HT-29 (cell line): ENCODE measurements at regions not wholly inside any gene's neighbourhood (a gene's known extent, or its start where the extent isn't known, plus 50 kb on each side); places are given as distances from the start of the nearest gene placed in this dataset.
"Not testable (repeated sequence)": the region's sequence is repeated elsewhere in the genome, so short reads cannot be mapped to it uniquely, and the experiment has no call there.

ENCODE experiments used
- DNase-seq: peaks from one replicate; pipeline ENCODE4 v3.0.0-alpha.2; 2015; ENCODE audit warnings: low spot score

GRCh38 chr2:87348556-87348955, 326.9 kb upstream of the PLGLB1 start:
- not testable (repeated sequence) for DNase-seq

- DNase-seq = not testable (repeated sequence)
Measured at GRCh38 chr2:87349006-87349405, 327.4 kb upstream of the PLGLB1 start.

- DNase-seq = not testable (repeated sequence)
Measured at GRCh38 chr2:87352178-87352934, 330.7 kb upstream of the PLGLB1 start.

- DNase-seq = not testable (repeated sequence)
Measured at GRCh38 chr2:87353408-87353807, 331.8 kb upstream of the PLGLB1 start.

GRCh38 chr2:87354102-87354501, 332.5 kb upstream of the PLGLB1 start:
- not testable (repeated sequence) for DNase-seq

- DNase-seq = not testable (repeated sequence)
Measured at GRCh38 chr2:87360250-87360649, 338.6 kb upstream of the PLGLB1 start.

GRCh38 chr2:87360927-87361326, 339.3 kb upstream of the PLGLB1 start:
- not testable (repeated sequence) for DNase-seq

- DNase-seq = not testable (repeated sequence)
Measured at GRCh38 chr2:87361805-87362204, 340.2 kb upstream of the PLGLB1 start.

- not testable (repeated sequence) for DNase-seq
Measured at GRCh38 chr2:87364379-87364778, 342.7 kb upstream of the PLGLB1 start.

GRCh38 chr2:87365038-87365437, 343.4 kb upstream of the PLGLB1 start:
- not testable (repeated sequence) for DNase-seq

GRCh38 chr2:87386063-87386560, 361.8 kb upstream of the PLGLB2 start:
- DNase-seq = not testable (repeated sequence)

GRCh38 chr2:87395784-87396183, 352.1 kb upstream of the PLGLB2 start:
- not testable (repeated sequence) for DNase-seq

- DNase-seq = not testable (repeated sequence)
Measured at GRCh38 chr2:87396551-87397265, 351.2 kb upstream of the PLGLB2 start.

- DNase-seq = not testable (repeated sequence)
Measured at GRCh38 chr2:87397276-87398065, 350.4 kb upstream of the PLGLB2 start.

GRCh38 chr2:87398567-87399305, 349.2 kb upstream of the PLGLB2 start:
- DNase-seq = not testable (repeated sequence)

- no peak for DNase-seq
Measured at GRCh38 chr2:87401726-87402345, 346.1 kb upstream of the PLGLB2 start.

GRCh38 chr2:87403893-87404175, 344.1 kb upstream of the PLGLB2 start:
- DNase-seq = no peak

- not testable (repeated sequence) for DNase-seq
Measured at GRCh38 chr2:87404411-87405255, 343.3 kb upstream of the PLGLB2 start.

- DNase-seq = not testable (repeated sequence)
Measured at GRCh38 chr2:87405531-87406216, 342.2 kb upstream of the PLGLB2 start.
